Hematopoietic multipotent progenitor cell treated with erythropoietin and hydrocortisone succinate and interleukin-3 and kit ligand, for 17 days (in vitro differentiated cells): ENCODE measurements at regions not wholly inside any gene's neighbourhood (a gene's known extent, or its start where the extent isn't known, plus 50 kb on each side); places are given as distances from the start of the nearest gene placed in this dataset.
A peak's percentile ranks its signal among the peaks of the same experiment; 100 is the strongest.
"Not testable (repeated sequence)": the region's sequence is repeated elsewhere in the genome, so short reads cannot be mapped to it uniquely, and the experiment has no call there.

Source experiments
- DNase-seq: peaks from one replicate; pipeline ENCODE4 v3.0.0-alpha.2; 2015; ENCODE audit warnings: low spot score

- no peak for DNase-seq
Observed at GRCh38 chr13:48583859-48584311, 51.0 kb upstream of the RCBTB2 start.

GRCh38 chr13:48585456-48585840 is 52.6 kb upstream of the RCBTB2 start:
- DNase-seq: no peak

- DNase-seq: peak; percentile 42
Observed at GRCh38 chr13:48586591-48587103, 53.8 kb upstream of the RCBTB2 start.

GRCh38 chr13:48588120-48588519 is 55.2 kb upstream of the RCBTB2 start:
- DNase-seq: no peak

- DNase-seq: peak; percentile 18
Observed at GRCh38 chr13:48590141-48590901, 57.4 kb upstream of the RCBTB2 start.

GRCh38 chr13:48591124-48591872 is 58.4 kb upstream of the RCBTB2 start:
- not testable (repeated sequence) for DNase-seq

GRCh38 chr13:48591889-48592687 is 59.2 kb upstream of the RCBTB2 start:
- DNase-seq: no peak

GRCh38 chr13:48592688-48593049 is 59.8 kb upstream of the RCBTB2 start:
- no peak for DNase-seq

GRCh38 chr13:48593536-48593935 is 60.2 kb upstream of the CYSLTR2 start:
- DNase-seq: no peak

GRCh38 chr13:48594096-48594815 is 59.5 kb upstream of the CYSLTR2 start:
- no peak for DNase-seq

- peak; percentile 77 for DNase-seq
Observed at GRCh38 chr13:48595431-48596429, 58.0 kb upstream of the CYSLTR2 start.

GRCh38 chr13:48600374-48601364 is 53.1 kb upstream of the CYSLTR2 start:
- DNase-seq: no peak

GRCh38 chr13:48602296-48603016 is 51.3 kb upstream of the CYSLTR2 start:
- no peak for DNase-seq

- DNase-seq: no peak
Observed at GRCh38 chr13:48603375-48603774, 50.4 kb upstream of the CYSLTR2 start.
